HG03378 (cell line): ENCODE measurements at regions not wholly inside any gene's neighbourhood (a gene's known extent, or its start where the extent isn't known, plus 50 kb on each side); places are given as distances from the start of the nearest gene placed in this dataset.
A peak's percentile ranks its signal among the peaks of the same experiment; 100 is the strongest.

ENCODE experiments used
- ATAC-seq: cut with Tn5 transposase; IDR thresholded peaks from one replicate; pipeline ENCODE4 v1.9.1; 2021; ENCODE audit warnings: mild to moderate bottlenecking, moderate library complexity; ENCODE audit not compliant: unreplicated experiment

DNA sequence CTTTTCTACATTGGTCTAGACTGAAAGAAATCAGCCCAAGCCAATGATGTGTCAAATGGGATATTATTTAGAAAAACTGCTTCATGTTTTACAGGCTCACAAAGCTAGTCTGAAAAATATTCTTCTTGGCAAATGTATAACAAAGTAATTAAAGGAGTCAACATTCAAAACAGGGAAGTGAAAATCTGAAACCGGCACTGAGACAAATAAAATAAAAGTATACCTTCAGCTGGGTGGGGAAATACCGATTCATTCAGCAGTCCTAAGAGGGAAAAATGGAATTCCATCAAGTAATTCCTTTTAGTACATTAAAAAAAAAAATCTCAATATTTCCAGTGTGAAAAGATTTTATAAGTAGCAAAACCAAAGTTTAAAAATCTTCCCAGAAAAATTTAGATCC, 259.6 kb upstream of the SLC24A2 start:
- no peak for ATAC-seq

DNA sequence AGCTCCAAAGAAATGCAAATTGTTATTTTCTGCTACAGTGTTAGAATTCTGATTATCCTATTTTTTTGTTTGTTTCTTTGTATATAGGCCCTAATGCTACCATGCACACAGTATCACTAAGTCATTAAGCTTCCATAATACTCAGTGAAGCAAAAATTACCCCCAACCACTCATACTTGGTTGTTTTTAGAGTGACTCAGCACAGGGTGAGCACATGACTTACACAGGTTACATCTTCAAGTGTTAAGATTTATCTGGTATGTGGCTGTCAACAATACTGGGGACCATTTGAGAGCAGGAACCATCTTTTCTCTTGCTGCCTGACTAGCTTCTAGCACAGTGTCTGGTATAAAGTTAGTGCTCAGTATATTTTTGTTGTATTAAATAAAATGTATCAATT, 255.8 kb upstream of the SLC24A2 start:
- ATAC-seq, result no peak

DNA sequence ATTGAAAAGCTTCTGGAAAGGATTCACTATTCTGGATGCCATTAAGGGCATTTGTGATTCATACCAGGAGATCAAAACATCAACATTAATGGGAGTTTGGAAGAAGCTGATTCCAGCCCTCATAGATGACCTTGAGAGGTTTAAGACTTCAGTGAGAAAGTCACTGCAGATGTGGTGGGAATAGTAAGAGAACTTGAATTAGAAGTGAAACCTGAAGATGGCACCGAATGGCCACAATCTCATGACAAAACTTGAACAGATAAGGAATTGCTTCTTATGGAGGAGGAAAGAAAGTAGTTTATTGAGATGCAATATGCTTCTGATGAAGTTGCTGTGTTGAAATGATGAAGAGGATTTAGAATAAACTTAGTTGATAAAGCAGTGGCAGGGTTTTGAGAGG, 254.6 kb upstream of the SLC24A2 start:
- ATAC-seq, result peak; percentile 31

DNA sequence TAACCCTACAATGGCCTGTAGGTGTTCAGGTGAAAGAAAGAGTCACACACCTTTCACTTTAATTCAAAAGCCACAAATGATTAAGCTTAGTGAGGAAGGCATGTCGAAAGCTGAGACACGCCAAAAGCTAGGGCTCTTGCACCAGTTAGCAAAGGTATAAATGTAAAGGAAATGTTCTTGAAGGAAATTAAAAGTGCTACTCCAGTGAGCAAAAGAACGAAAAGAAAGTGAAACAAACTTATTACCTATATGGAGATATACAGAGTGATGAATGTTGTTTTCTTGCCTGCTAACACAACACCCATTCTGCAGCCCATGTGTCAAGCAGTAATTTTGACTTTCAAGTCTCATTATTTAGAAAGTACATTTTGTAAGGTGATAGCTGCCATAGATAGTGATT, 254.2 kb upstream of the SLC24A2 start:
- peak; percentile 61 for ATAC-seq

DNA sequence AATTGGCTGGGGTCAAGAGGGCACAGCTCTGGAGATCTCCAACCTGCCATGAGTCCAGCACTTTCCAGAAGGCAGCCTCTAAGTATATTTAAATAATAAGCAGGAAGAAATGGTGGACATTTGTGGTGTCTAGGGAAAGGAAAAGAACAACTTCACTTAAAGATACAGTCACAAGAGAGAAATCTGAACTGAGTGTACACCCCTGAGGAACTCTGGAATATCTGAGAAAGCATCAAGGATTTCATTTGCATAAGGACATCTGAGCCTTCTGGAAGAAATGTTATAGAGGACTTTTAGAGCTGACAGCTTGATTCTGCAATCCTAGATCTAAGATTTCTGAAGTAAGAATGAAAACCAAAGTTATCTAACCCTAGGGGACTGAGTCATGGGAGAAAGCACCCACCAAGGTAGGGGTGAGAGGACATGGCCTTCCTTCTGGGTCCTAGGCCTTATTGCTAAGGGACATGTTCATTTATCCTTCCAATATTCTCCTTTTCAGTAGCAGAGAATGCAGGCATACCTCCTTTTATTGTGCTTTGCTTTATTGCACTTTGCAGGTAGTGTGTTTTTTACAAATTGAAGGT, 253.4 kb upstream of the SLC24A2 start:
- ATAC-seq, result no peak

DNA sequence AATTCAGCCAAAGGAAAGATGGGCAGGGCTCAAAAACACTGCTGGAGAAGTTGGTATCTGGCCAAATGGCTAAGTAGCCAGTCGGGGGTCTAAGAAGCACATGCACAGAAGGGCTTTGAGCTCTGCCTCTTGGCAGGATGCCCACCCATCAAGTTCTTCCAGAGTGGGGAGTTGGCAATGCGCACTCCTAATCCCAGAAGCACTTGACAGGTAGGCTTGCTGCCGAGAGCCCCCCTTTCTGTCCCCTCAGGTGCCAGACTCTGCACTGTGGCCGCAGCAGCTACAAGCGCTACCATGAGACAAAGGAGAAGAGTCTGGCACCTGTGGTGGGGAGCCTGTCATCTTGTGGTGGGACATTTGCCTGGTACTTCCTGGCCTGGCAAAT, 252.9 kb upstream of the SLC24A2 start:
- no peak for ATAC-seq

DNA sequence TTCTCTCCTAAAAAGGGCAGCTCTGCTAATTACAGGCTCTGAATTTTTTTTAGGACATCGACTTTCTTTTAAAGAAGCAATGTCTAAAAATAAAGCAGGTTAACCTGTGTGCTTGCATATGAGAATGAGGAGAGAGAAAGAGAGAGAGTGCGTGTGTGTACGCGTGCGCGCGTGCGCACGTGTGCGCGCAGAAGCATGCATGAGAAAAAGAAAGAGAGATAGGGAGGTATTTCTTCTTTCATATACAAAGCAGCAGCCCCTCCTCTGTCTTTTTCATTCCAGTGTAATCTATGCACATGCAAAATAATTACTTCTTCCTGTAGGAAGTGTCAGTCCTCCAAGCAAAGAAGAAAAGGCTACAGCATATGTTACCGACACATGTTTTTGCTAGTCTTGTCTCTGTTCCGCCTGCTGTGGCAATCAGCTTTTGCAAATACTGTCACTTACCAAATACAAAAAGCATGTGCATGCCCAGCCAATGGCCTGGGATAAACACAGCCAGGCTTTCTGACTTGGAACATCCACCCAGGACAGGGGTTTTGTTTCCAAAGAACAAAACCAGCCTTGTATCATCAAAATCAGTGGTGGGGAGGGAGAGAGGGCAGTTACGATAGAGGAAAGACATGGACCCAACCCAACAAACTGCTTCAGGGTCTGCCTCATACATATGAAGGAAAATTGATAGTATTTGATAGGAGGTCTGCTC, 252.3 kb upstream of the SLC24A2 start:
- ATAC-seq, result no peak

DNA sequence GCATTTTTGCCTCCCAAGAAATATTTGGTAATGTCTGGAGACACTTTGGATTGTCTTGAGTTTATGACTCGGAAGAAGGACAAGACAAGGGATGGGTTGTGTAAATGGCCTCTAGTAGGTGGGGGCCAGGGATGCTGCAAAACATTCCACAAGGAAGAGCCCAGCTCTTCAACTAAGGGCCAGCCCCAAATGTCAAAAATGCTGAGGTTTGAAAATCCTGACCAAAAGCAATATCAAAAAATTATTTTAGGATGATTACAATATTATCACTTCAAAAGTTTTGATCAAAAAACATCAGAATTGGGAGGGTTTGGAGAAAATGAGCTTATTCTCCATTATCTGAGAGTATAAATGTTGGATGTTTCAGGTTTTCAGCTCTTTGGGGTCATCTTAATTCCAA, 248.9 kb upstream of the SLC24A2 start:
- no peak for ATAC-seq

DNA sequence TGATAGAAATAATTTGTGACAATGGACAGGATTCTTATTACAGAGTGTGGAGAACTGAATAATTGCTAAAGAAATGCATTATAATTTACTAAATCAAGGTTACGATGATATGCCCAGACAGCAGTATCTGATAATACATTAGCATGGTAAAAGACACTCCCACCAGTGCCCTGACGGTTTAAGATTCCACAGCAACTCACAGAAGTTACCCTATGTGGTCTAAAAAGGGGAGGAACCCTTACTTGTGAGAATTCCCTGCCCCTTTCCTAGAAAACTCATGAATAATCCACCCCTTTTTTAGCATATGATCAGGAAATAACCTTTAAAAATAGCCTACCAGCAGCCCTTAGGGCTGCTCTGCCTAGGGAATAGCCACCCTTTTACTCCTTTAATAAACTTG, 244.7 kb upstream of the SLC24A2 start:
- no peak for ATAC-seq

DNA sequence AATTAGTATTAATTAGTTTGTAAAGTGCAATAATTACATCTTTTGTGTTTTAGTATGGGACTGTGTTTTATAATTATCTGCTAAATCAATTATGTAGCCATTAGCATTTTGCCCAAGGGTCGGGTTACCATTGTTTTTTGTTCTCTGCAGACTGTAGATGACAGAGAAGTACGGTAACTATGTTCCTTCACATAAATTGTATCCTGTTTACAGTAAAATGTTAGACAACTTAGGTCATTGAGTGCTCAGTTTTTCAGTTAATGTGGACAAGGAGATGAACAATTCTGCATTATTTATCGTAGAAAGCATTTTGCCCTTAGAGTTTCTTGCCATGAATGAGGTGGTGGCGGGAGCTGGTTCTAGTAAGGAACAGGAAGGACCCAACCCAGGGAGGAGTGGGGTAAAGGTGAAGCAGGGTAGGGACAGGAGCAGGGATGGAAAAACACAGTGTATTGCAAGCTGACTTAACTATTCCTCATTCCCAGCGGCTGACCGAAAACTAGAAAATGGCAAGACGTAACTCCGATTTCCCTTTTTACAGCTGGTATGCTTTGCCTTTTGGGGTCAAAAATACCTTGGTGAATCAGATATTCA, 243.7 kb upstream of the SLC24A2 start:
- no peak for ATAC-seq

DNA sequence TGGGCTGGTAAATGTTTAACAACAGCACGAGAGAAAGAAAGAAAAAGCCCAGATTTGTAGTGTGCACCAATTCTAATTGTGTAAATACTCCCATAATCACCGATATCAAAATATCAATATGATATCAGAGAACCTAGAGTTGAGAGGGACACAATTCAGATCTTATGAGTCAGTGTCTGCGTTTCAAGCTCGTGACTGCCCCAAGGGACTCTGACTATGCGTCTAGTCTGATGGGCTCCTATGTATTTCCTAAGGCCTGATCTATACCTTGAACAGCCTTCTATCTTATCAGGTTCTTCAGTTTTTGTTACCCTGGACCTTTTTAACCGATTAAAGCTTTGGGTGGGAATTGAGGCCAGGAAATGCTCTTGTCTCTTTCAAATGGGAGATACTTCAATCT, 243.0 kb upstream of the SLC24A2 start:
- ATAC-seq, result no peak

DNA sequence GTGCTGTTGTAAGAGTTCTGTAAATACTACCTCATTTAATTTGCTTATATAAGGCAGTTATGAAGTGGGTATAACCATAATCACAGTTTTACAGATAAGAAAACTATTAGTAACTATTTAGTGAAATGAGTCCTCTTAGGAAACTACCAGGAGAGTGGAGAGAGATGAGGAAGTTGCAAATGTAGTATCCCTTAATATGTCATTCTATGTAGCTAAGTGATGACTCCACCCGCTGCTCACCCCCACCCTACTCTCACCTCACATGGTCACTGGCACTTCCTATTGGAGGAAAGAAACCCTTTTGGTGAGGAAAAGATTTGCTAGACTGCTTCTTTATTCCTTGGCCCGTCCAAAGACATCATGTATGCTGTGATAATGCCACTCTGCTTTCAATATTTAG, 241.8 kb upstream of the SLC24A2 start:
- no peak for ATAC-seq

DNA sequence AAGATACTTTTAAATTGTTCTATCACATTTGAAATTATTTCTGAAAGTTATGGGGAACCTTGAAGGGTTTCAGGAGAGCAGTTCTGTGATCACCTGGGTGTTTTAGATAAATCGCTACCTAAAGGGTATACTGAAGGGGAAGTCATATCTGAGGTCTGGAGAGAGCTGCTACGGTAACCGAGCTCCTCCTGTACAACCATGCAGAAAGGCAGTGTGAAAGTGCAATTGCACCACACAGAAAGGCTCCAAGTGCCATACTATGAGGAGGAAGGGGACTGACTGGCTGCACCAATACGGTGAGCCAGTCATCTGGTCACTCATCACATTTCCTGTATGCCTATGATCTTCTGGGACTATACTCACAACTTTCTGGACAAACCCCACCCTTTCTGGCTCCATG, 241.4 kb upstream of the SLC24A2 start:
- ATAC-seq, result no peak

DNA sequence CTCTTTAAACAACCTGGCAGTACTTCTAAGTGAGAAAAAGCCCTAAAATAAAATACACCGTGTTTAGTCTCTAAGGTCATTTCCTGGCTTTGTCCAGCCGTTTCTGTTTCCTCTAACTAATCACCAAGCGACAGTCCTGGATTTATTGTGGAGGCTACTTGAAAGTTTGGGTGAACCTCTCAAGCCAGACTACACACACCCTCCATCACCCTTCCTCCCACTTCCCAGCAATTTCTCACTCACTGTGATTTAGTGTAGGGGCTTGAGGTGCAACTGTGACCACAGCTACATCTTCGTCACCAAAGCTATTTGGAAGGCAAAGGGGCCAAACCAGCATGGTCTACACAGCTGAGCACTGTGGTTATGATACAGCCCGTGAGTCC, 240.0 kb upstream of the SLC24A2 start:
- no peak for ATAC-seq

DNA sequence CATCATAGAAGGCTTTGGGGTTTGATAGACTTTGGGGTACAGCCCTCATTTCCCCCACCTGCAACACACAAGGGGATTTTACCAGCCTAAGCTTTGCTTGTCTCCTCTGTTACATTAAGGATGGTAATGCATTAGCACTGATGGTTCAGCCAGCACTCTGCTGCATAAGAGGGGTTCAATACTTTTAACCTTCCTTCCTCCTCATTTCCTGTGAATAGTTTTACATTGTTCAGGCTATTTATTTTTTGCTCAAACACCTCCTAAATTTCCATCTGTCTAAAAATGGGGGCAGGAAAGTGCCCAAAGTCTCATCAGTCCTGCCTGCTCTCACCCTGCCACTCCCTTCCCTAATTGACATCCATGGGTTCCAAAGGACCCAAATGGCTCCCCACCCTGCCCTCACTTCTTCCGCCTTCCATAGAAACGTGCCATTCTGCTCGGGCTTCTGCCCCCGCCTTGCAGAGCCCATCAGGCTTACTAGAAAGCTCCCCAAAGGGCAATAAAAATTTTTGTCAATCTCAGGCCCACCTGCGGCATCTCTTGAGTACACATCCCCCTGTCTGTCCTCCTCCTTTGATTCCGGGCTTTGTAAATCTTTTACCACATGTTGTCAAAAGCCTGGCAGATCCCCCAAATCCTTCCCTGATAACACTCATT, 239.5 kb upstream of the SLC24A2 start:
- ATAC-seq, result no peak

DNA sequence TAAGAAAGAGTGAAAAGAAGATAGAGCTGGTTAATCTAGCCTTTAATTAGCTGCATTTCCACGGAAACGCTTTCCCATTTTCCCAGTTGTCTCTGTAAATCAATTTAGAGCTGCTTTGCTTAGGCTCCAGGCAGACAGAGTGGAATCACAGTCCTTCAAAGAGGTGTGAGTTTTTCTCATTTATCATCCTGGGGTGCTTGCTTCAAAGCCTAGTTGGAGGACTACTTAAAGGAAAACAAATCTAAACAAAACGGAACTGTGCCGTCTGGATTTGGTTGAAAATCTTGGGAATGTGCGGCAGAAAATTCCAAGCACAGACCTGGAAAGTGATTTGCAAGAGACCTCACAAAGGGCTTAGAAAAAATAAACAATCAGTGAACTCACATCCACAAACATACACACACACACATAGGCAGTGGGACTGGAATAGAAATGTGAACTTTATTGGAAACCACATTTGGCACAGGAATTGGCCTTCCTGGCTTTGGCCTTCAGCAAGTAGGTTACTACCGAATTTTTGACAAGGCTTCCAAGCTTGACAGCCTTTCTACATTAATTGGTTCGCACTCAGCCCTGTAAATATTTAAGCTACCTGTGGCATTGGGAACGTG, 235.2 kb upstream of the SLC24A2 start:
- ATAC-seq, result no peak

DNA sequence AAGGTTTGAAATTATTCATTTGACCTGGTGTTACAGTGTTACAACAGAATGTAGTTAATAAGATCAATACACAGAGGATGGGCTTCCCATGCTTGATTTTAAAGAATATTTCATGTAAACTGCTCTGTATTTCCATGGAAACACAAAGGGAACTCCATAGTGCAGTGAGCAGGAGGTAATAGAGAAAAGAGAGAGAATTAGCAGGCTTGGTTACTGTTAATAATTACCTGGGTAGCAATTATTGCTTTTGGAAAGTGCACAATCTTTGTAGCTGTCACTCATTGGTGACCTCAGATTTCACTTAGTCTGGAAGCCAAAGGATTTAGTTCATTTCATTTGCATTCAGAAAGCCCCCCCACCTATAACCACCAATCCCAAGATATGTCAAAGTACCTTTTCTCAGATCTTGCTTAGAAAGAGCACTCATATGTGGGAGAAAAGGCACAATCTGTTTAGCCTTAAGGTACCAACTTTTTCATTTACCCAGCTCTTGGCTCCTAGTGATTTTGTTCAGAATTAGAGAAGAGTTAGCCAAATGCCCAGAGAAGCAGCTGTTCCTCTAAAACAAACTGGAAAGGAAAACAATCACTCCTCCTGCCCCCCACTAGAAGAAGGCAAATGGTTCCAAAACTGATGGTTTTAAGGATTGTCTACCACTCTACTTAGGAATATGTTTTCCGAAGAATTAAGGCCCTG, 234.5 kb upstream of the SLC24A2 start:
- no peak for ATAC-seq

DNA sequence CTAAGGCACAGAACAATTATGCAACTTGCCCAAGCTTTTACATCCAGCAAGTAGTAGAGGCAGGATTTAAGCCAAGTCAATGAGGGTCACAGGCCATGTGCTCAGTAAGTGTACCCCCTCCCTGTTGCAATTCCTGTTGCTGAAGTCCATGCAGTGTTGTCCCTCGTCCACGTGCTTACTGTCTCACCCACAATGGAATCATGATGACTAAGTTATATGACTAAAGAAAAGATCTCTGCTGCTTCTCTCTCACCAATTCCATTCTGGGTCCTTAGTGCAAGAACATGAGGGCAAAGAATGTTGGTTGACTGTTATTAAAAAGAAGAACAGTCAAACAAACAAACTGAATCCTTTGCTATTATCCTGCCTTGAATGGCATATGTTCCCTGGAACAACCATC, 233.6 kb upstream of the SLC24A2 start:
- ATAC-seq, result no peak

DNA sequence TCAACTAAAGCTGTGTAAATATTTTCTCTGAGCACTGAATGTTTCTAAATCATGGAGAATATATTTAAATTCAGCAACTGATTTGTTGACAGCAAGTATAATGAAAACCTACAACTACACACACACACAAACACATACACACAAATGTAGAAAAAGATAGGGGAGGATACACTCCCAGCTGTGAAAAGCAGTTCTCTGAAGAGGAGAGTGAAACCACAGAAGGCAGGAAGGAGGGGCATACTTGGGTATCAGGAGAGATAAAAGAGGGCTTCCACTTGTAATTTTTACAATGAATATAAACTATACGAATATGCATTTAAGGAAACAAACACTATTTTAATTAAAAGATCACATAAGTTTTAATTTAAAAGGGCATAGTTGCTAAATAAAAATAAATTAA, 227.8 kb upstream of the SLC24A2 start:
- no peak for ATAC-seq

DNA sequence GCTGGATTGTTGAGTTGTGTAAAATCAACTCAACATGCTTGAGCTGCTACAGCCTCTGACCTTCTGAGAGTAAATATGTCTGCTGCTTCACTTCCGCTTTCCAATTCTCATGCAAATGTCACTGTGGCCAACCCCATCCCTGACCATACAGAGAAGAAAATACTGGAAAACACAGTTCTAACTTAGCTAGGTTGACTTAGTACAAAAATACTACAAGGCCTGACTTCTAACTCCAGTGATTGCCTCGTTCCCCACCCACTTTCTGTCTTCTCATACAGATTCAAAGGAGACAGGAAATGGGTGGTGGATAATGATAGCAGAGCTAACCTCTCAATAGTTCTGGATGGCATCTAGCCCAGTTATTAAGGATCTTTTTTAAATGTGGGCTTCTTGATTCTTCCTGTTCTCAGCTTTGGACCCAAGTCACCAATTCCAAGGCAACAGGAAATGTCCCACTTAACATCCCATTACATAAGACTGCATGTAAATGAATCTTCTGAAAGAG, 226.6 kb upstream of the SLC24A2 start:
- peak; percentile 53 for ATAC-seq

DNA sequence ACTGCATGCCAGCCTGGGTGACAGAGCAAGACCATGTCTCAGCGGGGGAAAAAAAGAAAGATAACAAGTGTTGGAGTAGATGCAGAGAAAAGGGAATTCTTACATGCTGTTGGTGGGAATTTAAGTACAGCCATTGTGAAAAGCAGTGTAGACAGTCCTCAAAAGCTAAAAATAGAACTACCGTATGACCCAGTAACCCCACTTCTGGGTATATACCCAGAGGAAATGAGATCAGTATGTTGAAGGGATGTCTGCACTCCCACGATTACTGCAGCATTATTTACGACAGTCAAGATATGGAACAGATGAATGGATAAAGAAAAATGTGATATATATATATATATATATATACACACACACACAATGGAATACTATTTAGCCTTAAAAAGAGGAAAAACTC, 225.3 kb upstream of the SLC24A2 start:
- no peak for ATAC-seq
